ENCODE measurements at regions not wholly inside any gene's neighbourhood (a gene's known extent, or its start where the extent isn't known, plus 50 kb on each side); places are given as distances from the start of the nearest gene placed in this dataset.
"Not testable (repeated sequence)": the region's sequence is repeated elsewhere in the genome, so short reads cannot be mapped to it uniquely, and the experiment has no call there.

- no peak overlapping the region for H3K4me3 ChIP-seq (ENCODE audit: low read depth, low read length)
These were observed 268.7 kb downstream of the CD83 start for GRCh38 chr6:14386263-14386662.

GRCh38 chr6:14386668-14387067, 269.1 kb downstream of the CD83 start:
- H3K4me3 ChIP-seq (ENCODE audit: low read depth, low read length): no peak overlapping the region

DNA sequence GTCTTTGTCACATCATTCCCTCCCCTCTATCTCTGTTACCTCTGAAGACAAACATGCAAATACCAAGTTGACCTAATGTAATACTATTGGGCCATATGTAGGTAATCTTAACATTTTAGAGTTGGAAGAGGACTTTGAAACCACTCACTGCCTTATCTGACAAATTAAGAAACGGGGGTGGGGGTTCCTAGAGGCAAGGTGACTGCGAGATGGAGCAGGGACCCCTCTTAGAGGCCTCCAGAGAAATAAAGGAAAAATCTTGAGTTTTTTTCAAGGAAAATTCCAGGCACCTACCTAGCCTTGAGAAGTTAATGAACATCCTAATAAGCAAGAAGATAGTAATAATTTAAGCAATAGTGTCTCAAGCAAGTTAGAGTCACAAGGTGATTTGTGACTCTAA, 270.8 kb downstream of the CD83 start:
- H3K4me3 ChIP-seq (ENCODE audit: low read depth, low read length): no peak overlapping the region

DNA sequence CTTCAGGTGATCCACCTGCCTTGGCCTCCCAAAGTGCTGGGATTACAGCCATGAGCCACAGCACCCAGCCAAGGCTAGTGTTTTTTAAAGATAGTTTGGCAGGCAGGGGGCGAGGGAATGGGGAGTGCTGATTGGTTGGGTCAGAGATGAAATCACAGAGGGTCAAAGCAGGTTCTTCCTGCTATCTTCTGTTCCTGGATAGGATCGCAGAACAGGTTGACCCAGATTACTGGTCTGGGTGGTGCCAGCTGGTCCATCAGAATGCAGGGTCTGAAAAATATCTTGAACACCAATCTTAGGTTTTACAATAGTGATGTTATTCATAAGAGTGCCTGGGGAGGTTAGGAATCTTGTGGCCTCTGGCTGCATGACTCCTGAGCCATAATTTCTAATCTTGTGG, 272.2 kb downstream of the CD83 start:
- H3K4me3 ChIP-seq (ENCODE audit: low read depth, low read length): not testable (repeated sequence)

DNA sequence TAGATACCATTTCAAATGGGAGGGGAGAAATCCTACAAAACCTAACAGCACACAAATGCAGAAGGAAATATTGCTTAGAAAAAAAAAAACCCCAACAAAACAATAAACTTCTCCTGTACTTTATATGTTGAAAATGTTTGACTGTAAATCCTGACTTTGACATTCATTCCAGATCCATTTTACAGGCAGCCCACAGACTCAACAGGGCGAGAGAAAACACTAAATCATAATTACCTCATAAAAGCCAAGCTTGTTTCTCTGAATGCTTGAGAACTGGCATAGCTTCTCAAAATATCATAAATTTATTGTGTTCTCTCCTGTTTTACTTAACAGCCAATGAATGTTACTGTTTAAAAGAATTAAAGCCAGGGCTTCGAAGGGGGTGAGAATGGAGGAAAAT, 273.2 kb downstream of the CD83 start:
- no peak overlapping the region for H3K4me3 ChIP-seq (ENCODE audit: low read depth, low read length)

GRCh38 chr6:14393910-14394309, 276.3 kb downstream of the CD83 start:
- H3K4me3 ChIP-seq (ENCODE audit: low read depth, low read length): no peak overlapping the region

DNA sequence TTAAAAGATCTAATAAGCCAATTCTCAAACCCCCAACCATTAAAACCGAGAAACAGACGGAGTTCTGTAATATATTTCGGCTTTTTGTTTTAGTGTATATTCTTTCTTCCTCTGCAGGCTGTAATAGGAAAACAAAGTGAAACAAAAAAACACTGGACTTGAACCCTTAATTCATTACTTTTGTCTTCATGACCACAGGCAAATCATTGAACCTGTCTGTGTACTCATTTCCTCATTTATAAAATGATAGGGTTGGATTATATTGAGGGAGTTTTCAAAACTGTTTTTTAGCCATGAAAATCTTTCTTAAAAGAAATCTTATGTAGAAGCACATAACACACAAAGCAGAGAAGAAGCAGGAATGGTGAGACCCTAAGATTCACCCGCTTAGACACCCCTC, 278.8 kb downstream of the CD83 start:
- H3K4me3 ChIP-seq (ENCODE audit: low read depth, low read length): no peak overlapping the region

DNA sequence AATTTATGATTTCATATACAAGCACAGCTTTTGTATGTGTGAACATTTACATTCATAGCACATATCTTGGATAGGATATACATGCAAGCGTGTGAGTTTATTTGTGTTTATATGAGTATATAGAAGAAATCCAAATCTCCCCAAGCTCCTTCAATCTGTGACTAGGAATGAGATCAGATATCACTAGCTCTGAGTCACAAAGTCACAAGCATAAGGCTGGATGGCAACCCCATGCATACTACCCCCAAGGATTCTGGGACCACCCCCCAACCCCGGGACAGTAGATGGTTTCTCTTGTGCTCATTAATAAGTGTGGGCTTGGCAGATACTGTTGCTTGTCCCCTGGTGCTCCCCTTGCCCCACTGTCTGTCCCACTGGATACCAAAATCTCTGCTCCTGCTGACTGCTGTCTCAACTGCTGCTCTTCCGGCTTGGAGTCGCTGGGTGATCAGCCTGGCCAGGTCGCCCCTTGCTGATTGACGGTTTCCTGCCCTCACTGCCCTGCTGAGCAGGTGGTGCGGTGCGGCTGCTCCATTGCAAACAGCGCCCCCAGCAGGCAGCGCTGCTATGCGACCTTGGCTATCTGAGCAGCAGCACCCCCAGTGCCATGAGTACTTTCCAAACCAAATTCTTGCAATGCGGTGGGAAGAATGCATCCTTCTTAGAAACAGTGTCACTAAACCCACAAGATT, 279.4 kb downstream of the CD83 start:
- H3K4me3 ChIP-seq (ENCODE audit: low read depth, low read length): no peak overlapping the region

DNA sequence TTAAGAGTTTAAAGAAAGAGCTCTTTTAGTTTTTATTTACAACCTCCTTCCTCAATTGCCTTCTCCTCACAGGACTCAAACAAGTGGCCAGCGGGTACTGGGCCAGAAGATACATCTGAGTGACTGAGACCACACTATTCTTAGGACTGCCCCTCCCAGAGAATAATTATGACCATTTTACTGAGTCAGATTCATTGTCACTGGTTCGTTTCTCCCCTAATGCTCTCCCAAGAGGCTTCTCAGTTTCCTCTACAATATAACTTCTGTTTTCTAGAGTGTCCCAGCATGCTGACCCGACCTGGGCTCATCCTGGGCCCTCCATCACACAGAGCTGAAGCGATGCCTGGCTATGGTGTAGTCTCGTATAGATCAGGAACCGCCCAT, 279.9 kb downstream of the CD83 start:
- no peak overlapping the region for H3K4me3 ChIP-seq (ENCODE audit: low read depth, low read length)

- H3K4me3 ChIP-seq (ENCODE audit: low read depth, low read length): no peak overlapping the region
These were observed 281.4 kb downstream of the CD83 start for GRCh38 chr6:14398953-14399352.

GRCh38 chr6:14399635-14400034, 282.1 kb downstream of the CD83 start:
- no peak overlapping the region for H3K4me3 ChIP-seq (ENCODE audit: low read depth, low read length)

DNA sequence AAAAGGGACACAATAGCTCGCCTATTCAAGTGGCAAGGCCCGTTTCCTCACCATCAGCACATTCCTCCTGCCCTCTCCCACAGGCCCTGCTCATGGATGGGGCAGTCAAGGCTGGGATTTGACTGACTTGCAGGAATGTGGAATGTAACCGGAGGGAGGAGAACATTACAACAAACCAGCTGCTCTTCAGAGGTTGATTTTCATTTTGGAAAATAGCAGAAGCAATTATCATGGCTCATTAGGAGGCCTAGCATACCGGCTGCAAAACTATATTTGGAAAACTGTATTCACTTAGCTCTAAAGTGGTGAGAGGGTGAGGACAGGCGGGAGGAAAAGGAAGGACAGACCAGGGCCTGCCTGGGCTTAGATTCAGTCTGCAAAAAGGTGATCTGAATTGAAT, 283.7 kb downstream of the CD83 start:
- no peak overlapping the region for H3K4me3 ChIP-seq (ENCODE audit: low read depth, low read length)

GRCh38 chr6:14406614-14407331, 289.2 kb downstream of the CD83 start:
- no peak overlapping the region for H3K4me3 ChIP-seq (ENCODE audit: low read depth, low read length)

DNA sequence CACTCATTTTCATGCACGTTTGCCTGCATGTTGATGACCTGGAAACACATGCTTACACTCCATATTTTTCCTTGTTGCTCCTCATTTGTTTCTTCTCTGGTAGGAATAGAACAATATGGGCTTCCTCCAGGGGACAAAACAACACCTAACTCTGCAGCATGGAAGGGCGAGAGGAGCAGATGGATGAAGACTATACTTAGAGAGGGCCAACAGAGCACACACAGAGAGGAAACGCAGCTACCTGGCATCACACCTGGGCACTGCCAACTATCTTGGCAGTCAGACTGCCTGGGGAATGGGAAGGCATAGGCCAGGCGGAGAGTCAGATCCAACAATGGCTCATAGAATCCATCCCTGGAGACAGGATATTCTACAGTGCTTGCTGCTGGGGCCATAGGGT, 290.9 kb downstream of the CD83 start:
- H3K4me3 ChIP-seq (ENCODE audit: low read depth, low read length): no peak overlapping the region

- no peak overlapping the region for H3K4me3 ChIP-seq (ENCODE audit: low read depth, low read length)
These were observed 294.5 kb downstream of the CD83 start for GRCh38 chr6:14412026-14412425.

DNA sequence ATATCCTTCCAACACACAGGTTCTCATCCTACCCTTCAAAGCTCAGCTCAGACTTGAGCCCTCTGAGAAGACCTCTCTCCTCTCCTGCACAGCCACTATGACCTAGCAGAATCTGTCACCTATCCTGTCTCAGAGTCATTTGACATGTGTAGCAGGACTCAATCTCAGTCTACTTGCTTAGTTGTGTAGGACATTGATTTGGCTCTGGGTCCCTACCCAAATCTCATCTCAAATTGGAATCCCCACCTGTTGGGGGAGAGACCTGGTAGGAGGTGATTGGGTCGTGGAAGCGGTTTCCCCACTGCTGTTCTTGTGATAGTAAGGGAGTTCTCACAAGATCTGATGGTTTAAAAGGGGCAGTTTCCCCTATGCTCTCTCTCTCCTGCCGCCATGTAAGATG, 297.9 kb downstream of the CD83 start:
- H3K4me3 ChIP-seq (ENCODE audit: low read depth, low read length): no peak overlapping the region

GRCh38 chr6:14417377-14417776, 299.8 kb downstream of the CD83 start:
- no peak overlapping the region for H3K4me3 ChIP-seq (ENCODE audit: low read depth, low read length)

GRCh38 chr6:14419224-14419623, 301.7 kb downstream of the CD83 start:
- H3K4me3 ChIP-seq (ENCODE audit: low read depth, low read length): not testable (repeated sequence)

GRCh38 chr6:14422061-14422460, 304.5 kb downstream of the CD83 start:
- H3K4me3 ChIP-seq (ENCODE audit: low read depth, low read length): no peak overlapping the region

DNA sequence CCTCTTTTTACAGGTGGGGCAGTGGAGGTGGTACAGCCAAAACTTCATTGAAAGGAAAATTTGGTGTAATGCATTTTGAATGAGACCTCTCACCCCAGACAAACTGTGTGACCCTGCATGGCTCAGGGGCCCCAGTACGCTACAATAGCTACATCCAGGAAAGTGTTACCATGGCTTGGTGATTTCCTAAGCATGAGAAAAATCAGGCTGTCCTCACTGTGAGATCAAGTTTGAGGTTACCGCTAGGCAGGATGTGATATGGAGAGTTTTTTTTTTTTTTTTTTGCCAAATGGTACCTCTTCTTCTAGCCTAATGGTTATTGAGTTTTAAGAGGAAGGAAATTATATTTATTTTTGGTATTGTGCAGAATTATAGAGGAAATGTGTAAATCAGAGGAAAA, 305.3 kb downstream of the CD83 start:
- H3K4me3 ChIP-seq (ENCODE audit: low read depth, low read length): no peak overlapping the region

- no peak overlapping the region for H3K4me3 ChIP-seq (ENCODE audit: low read depth, low read length)
These were observed 305.8 kb downstream of the CD83 start for GRCh38 chr6:14423330-14423729.

GRCh38 chr6:14423955-14424354, 306.4 kb downstream of the CD83 start:
- H3K4me3 ChIP-seq (ENCODE audit: low read depth, low read length): no peak overlapping the region

DNA sequence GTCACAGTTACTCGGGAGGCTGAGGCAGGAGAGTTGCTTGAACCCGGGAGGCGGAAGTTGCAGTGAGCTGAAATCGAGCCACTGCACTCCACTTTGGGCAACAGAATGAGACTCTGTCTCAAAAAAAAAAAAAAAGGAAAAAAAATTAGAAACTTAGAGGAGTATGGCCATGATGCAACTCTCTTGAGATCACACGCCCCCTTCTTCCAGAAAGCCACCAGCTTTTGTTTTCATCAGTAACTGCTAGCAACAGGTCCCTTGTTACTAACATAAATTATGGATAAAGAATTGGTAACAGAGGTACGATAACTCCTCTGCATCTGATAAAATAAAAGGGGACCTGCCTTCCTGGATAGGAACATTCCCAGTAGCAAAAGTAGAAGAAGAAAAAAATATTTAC, 308.2 kb downstream of the CD83 start:
- H3K4me3 ChIP-seq (ENCODE audit: low read depth, low read length): no peak overlapping the region

Measured in iPS-11a (cell line).